GM23338 (cell line): ENCODE measurements at regions not wholly inside any gene's neighbourhood (a gene's known extent, or its start where the extent isn't known, plus 50 kb on each side); places are given as distances from the start of the nearest gene placed in this dataset.

ENCODE experiments used
- ATAC-seq: fragments of 200-7000 bp; cut with Tn5 transposase; 3 replicates; pipeline ENCODE4 v1.9.1; 2020
- DNase-seq: peaks from one replicate; pipeline ENCODE4 v3.0.0-alpha.2; 2015; ENCODE audit warnings: low spot score
- H2AFZ ChIP-seq: fragments of 200-600 bp; sonication (generic); 2 replicates; pipeline ENCODE4 v1.8.0; 2016; ENCODE audit warnings: antibody characterized with exemption, mild to moderate bottlenecking, moderate library complexity
- H3F3A ChIP-seq: fragments of 200-600 bp; sonication (generic); replicated peaks from 2 replicates; pipeline ENCODE4 v1.8.0; 2017; ENCODE audit warnings: antibody characterized with exemption, mixed run types, low read depth
- H3K27ac ChIP-seq: fragments of 200-600 bp; sonication (generic); 2 replicates; pipeline ENCODE4 v1.6.1; 2016; ENCODE audit warnings: low read depth
- H3K27me3 ChIP-seq: fragments of 200-600 bp; sonication (generic); 2 replicates; pipeline ENCODE4 v1.8.0; 2016; ENCODE audit warnings: mild to moderate bottlenecking, mixed run types, moderate library complexity; ENCODE audit not compliant: insufficient read depth
- H3K36me3 ChIP-seq: fragments of 200-600 bp; sonication (generic); 2 replicates; pipeline ENCODE4 v1.8.0; 2016; ENCODE audit warnings: mild to moderate bottlenecking; ENCODE audit not compliant: insufficient read depth
- H3K4me1 ChIP-seq: fragments of 200-600 bp; sonication (generic); 2 replicates; pipeline ENCODE4 v1.8.0; 2016; ENCODE audit warnings: mild to moderate bottlenecking, moderate library complexity; ENCODE audit not compliant: insufficient read depth
- H3K4me2 ChIP-seq: fragments of 200-600 bp; sonication (generic); 2 replicates; pipeline ENCODE4 v1.7.1; 2017; ENCODE audit warnings: mixed run types
- H3K4me3 ChIP-seq: fragments of 200-600 bp; sonication (generic); 2 replicates; pipeline ENCODE4 v1.6.1; 2016; ENCODE audit warnings: mixed run types
- H3K79me2 ChIP-seq: fragments of 200-600 bp; sonication (generic); replicated peaks from 2 replicates; pipeline ENCODE4 v1.8.0; 2017; ENCODE audit warnings: mild to moderate bottlenecking; ENCODE audit not compliant: insufficient read depth
- H3K9me2 ChIP-seq: fragments of 200-600 bp; sonication (generic); 2 replicates; pipeline ENCODE4 v1.8.0; 2017; ENCODE audit not compliant: insufficient read depth
- H4K20me1 ChIP-seq: fragments of 200-600 bp; sonication (generic); replicated peaks from 2 replicates; pipeline ENCODE4 v1.8.0; 2017; ENCODE audit warnings: mild to moderate bottlenecking; ENCODE audit not compliant: insufficient read depth
- H3K27ac Mint-ChIP-seq: 2 replicates; pipeline ENCODE4 v1.8.0; 2020; ENCODE audit warnings: inconsistent platforms, mild to moderate bottlenecking, moderate library complexity, mixed read lengths
- H3K27me3 Mint-ChIP-seq: 3 replicates; pipeline ENCODE4 v1.8.0; 2022; ENCODE audit warnings: low read depth, mild to moderate bottlenecking, moderate library complexity, mixed read lengths, inconsistent platforms; ENCODE audit not compliant: insufficient read depth, poor library complexity
- H3K36me3 Mint-ChIP-seq: 3 replicates; pipeline ENCODE4 v1.8.0; 2021; ENCODE audit warnings: low read depth, mild to moderate bottlenecking, inconsistent platforms, moderate library complexity, mixed read lengths
- H3K4me1 Mint-ChIP-seq: 3 replicates; pipeline ENCODE4 v1.8.0; 2020; ENCODE audit warnings: mild to moderate bottlenecking, inconsistent platforms, mixed read lengths
- H3K4me3 Mint-ChIP-seq: 3 replicates; pipeline ENCODE4 v1.8.0; 2021; ENCODE audit warnings: moderate library complexity, mild to moderate bottlenecking, inconsistent platforms, mixed read lengths
- H3K9me3 Mint-ChIP-seq: 3 replicates; pipeline ENCODE4 v1.8.0; 2020; ENCODE audit warnings: moderate library complexity, mild to moderate bottlenecking, inconsistent platforms, mixed read lengths
- CREB1 ChIP-seq: fragments of 250-450 bp; sonication (Bioruptor Pico); IDR thresholded peaks from 2 replicates; pipeline ENCODE4 v1.5.0; 2020; ENCODE audit warnings: low read depth, mild to moderate bottlenecking, moderate library complexity
- EZH2 ChIP-seq: fragments of 200-600 bp; sonication (generic); IDR thresholded peaks from one replicate; pipeline ENCODE4 v1.8.0; 2017; ENCODE audit warnings: antibody characterized with exemption, mild to moderate bottlenecking, low read depth; ENCODE audit not compliant: unreplicated experiment
- EZH2phosphoT487 ChIP-seq: fragments of 200-600 bp; sonication (generic); IDR thresholded peaks from one replicate; pipeline ENCODE4 v1.8.1; 2018; ENCODE audit warnings: antibody characterized with exemption; ENCODE audit not compliant: unreplicated experiment
- JUNB ChIP-seq: IDR thresholded peaks from one replicate; pipeline ENCODE4 v1.6.1; 2016; ENCODE audit warnings: antibody characterized with exemption; ENCODE audit not compliant: unreplicated experiment
- NANOG ChIP-seq: IDR thresholded peaks from 2 replicates; pipeline ENCODE4 v1.6.1; 2016; ENCODE audit warnings: antibody characterized with exemption, borderline replicate concordance
- POLR2AphosphoS5 ChIP-seq: IDR thresholded peaks from 2 replicates; pipeline ENCODE4 v1.6.1; 2016; ENCODE audit warnings: antibody characterized with exemption, low read depth
- STAT1 ChIP-seq: IDR thresholded peaks from one replicate; pipeline ENCODE4 v1.6.1; 2016; ENCODE audit warnings: antibody characterized with exemption; ENCODE audit not compliant: unreplicated experiment
- ZNF114 ChIP-seq: fragments of 250-450 bp; sonication (Bioruptor Pico); IDR thresholded peaks from 2 replicates; pipeline ENCODE4 v1.5.0; 2020; ENCODE audit warnings: mild to moderate bottlenecking, moderate library complexity
- ZNF331 ChIP-seq: fragments of 250-450 bp; sonication (Bioruptor Pico); IDR thresholded peaks from 2 replicates; pipeline ENCODE4 v1.5.0; 2020; ENCODE audit warnings: low read depth, mild to moderate bottlenecking, moderate library complexity
- TF ChIP-seq, protein P1 (sequence below): IDR thresholded peaks from one replicate; pipeline ENCODE4 v1.6.1; 2018; ENCODE audit warnings: antibody characterized with exemption; ENCODE audit not compliant: unreplicated experiment
- TF ChIP-seq, protein P2 (sequence below): fragments of 250-450 bp; sonication (Bioruptor Pico); IDR thresholded peaks from 2 replicates; pipeline ENCODE4 v1.5.0; 2020; ENCODE audit warnings: mild to moderate bottlenecking, moderate library complexity
- TF ChIP-seq, protein P3 (sequence below), 2 experiments: fragments of 200-600 bp in 1 of 2; sonication (generic) in 1 of 2; conservative IDR thresholded peaks; 2 replicates each; pipeline versions ENCODE4 v1.5.1 to v1.6.1; 2016 to 2017; ENCODE audit warnings: antibody characterized with exemption in 2 of 2, low read depth in 2 of 2, mild to moderate bottlenecking in 2 of 2, moderate library complexity in 1 of 2
- TF ChIP-seq, protein P4 (sequence below): IDR thresholded peaks from 2 replicates; pipeline ENCODE4 v1.6.1; 2016; ENCODE audit warnings: antibody characterized with exemption

DNA sequence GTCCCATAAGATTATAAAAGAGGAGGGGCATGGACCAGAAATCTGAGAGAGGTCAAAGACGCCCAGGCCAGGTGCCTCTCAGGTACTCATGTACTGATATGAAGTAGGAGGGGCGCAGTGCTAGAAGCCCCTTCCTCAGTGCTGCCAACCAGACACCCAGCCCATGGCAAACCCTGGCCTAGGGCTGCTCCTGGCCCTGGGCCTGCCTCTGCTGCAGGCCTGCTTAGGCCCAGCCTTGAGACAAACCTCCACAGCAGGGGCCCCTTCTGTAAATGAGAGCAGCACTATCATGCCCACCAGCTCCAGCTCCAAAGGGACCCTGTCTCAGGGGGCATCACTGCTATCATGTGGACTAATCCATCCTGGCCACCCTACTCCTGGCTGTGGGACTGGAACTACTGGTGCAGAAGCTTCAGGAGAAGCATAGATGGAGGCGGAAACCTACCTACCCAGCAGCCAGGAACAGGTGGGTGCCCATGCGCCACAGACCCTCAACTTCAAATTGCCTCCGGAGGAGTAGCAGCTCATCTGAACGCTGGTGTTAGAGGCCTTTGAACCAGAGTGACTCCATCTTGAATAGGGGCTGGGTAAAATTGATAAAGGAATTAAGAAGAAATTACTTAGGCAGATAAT, 72.4 kb upstream of the LGSN start:
- Histone ChIP-seq H3K36me3 (no peaks in the 10 kb centered on the region), H3K4me1 (no peaks in the 10 kb centered on the region), H2AFZ (no peak overlapping the region), H3K27ac (no peak overlapping the region), H4K20me1 (no peaks in the 10 kb centered on the region), H3K4me3 (no peak overlapping the region), H3K9me2 (no peaks in the 10 kb centered on the region), H3K79me2 (no peaks in the 10 kb centered on the region), H3K4me2 (no peak overlapping the region), H3F3A (no peaks in the 10 kb centered on the region), H3K27me3 (no peaks in the 10 kb centered on the region)
- Mint-ChIP-seq H3K27ac (no peak overlapping the region), H3K36me3 (peaks cover 5% of the 10 kb centered on the region; the same call in 1 of the 3 replicates), H3K4me1 (no peaks in the 10 kb centered on the region), H3K27me3 (peaks cover 3% of the 10 kb centered on the region), H3K4me3 (no peak overlapping the region), H3K9me3 (peaks cover 43% of the 10 kb centered on the region)
- DNase-seq (no peak), ATAC-seq (no peak)
- TF ChIP-seq POLR2AphosphoS5 (no peak), CREB1 (CRISPR knock-in tag) (no peak), EZH2phosphoT487 (no peak), EZH2 (no peak), NANOG (no peak), ZNF114 (CRISPR knock-in tag) (no peak), STAT1 (no peak), JUNB (no peak), ZNF331 (CRISPR knock-in tag) (no peak)
- TF ChIP-seq, protein P1, sequence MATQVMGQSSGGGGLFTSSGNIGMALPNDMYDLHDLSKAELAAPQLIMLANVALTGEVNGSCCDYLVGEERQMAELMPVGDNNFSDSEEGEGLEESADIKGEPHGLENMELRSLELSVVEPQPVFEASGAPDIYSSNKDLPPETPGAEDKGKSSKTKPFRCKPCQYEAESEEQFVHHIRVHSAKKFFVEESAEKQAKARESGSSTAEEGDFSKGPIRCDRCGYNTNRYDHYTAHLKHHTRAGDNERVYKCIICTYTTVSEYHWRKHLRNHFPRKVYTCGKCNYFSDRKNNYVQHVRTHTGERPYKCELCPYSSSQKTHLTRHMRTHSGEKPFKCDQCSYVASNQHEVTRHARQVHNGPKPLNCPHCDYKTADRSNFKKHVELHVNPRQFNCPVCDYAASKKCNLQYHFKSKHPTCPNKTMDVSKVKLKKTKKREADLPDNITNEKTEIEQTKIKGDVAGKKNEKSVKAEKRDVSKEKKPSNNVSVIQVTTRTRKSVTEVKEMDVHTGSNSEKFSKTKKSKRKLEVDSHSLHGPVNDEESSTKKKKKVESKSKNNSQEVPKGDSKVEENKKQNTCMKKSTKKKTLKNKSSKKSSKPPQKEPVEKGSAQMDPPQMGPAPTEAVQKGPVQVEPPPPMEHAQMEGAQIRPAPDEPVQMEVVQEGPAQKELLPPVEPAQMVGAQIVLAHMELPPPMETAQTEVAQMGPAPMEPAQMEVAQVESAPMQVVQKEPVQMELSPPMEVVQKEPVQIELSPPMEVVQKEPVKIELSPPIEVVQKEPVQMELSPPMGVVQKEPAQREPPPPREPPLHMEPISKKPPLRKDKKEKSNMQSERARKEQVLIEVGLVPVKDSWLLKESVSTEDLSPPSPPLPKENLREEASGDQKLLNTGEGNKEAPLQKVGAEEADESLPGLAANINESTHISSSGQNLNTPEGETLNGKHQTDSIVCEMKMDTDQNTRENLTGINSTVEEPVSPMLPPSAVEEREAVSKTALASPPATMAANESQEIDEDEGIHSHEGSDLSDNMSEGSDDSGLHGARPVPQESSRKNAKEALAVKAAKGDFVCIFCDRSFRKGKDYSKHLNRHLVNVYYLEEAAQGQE = no peak
- TF ChIP-seq, protein P2, sequence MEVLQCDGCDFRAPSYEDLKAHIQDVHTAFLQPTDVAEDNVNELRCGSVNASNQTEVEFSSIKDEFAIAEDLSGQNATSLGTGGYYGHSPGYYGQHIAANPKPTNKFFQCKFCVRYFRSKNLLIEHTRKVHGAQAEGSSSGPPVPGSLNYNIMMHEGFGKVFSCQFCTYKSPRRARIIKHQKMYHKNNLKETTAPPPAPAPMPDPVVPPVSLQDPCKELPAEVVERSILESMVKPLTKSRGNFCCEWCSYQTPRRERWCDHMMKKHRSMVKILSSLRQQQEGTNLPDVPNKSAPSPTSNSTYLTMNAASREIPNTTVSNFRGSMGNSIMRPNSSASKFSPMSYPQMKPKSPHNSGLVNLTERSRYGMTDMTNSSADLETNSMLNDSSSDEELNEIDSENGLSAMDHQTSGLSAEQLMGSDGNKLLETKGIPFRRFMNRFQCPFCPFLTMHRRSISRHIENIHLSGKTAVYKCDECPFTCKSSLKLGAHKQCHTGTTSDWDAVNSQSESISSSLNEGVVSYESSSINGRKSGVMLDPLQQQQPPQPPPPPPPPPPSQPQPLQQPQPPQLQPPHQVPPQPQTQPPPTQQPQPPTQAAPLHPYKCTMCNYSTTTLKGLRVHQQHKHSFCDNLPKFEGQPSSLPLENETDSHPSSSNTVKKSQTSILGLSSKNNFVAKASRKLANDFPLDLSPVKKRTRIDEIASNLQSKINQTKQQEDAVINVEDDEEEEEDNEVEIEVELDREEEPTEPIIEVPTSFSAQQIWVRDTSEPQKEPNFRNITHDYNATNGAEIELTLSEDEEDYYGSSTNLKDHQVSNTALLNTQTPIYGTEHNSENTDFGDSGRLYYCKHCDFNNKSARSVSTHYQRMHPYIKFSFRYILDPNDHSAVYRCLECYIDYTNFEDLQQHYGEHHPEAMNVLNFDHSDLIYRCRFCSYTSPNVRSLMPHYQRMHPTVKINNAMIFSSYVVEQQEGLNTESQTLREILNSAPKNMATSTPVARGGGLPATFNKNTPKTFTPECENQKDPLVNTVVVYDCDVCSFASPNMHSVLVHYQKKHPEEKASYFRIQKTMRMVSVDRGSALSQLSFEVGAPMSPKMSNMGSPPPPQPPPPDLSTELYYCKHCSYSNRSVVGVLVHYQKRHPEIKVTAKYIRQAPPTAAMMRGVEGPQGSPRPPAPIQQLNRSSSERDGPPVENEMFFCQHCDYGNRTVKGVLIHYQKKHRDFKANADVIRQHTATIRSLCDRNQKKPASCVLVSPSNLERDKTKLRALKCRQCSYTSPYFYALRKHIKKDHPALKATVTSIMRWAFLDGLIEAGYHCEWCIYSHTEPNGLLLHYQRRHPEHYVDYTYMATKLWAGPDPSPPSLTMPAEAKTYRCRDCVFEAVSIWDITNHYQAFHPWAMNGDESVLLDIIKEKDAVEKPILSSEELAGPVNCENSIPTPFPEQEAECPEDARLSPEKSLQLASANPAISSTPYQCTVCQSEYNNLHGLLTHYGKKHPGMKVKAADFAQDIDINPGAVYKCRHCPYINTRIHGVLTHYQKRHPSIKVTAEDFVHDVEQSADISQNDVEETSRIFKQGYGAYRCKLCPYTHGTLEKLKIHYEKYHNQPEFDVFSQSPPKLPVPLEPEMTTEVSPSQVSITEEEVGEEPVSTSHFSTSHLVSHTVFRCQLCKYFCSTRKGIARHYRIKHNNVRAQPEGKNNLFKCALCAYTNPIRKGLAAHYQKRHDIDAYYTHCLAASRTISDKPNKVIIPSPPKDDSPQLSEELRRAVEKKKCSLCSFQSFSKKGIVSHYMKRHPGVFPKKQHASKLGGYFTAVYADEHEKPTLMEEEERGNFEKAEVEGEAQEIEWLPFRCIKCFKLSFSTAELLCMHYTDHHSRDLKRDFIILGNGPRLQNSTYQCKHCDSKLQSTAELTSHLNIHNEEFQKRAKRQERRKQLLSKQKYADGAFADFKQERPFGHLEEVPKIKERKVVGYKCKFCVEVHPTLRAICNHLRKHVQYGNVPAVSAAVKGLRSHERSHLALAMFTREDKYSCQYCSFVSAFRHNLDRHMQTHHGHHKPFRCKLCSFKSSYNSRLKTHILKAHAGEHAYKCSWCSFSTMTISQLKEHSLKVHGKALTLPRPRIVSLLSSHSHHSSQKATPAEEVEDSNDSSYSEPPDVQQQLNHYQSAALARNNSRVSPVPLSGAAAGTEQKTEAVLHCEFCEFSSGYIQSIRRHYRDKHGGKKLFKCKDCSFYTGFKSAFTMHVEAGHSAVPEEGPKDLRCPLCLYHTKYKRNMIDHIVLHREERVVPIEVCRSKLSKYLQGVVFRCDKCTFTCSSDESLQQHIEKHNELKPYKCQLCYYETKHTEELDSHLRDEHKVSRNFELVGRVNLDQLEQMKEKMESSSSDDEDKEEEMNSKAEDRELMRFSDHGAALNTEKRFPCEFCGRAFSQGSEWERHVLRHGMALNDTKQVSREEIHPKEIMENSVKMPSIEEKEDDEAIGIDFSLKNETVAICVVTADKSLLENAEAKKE (CRISPR knock-in tag) = no peak
- TF ChIP-seq, protein P3, sequence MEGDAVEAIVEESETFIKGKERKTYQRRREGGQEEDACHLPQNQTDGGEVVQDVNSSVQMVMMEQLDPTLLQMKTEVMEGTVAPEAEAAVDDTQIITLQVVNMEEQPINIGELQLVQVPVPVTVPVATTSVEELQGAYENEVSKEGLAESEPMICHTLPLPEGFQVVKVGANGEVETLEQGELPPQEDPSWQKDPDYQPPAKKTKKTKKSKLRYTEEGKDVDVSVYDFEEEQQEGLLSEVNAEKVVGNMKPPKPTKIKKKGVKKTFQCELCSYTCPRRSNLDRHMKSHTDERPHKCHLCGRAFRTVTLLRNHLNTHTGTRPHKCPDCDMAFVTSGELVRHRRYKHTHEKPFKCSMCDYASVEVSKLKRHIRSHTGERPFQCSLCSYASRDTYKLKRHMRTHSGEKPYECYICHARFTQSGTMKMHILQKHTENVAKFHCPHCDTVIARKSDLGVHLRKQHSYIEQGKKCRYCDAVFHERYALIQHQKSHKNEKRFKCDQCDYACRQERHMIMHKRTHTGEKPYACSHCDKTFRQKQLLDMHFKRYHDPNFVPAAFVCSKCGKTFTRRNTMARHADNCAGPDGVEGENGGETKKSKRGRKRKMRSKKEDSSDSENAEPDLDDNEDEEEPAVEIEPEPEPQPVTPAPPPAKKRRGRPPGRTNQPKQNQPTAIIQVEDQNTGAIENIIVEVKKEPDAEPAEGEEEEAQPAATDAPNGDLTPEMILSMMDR (conservative IDR thresholded peaks at IDR 0.05; ENCODE audit: low read depth in 2 of 2) = no peak
- TF ChIP-seq, protein P4, sequence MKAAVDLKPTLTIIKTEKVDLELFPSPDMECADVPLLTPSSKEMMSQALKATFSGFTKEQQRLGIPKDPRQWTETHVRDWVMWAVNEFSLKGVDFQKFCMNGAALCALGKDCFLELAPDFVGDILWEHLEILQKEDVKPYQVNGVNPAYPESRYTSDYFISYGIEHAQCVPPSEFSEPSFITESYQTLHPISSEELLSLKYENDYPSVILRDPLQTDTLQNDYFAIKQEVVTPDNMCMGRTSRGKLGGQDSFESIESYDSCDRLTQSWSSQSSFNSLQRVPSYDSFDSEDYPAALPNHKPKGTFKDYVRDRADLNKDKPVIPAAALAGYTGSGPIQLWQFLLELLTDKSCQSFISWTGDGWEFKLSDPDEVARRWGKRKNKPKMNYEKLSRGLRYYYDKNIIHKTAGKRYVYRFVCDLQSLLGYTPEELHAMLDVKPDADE = no peak
